OCI-LY7 (cell line): ENCODE measurements at regions not wholly inside any gene's neighbourhood (a gene's known extent, or its start where the extent isn't known, plus 50 kb on each side); places are given as distances from the start of the nearest gene placed in this dataset.

Experiments used
- CTCF ChIP-seq: fragments of 200-600 bp; sonication (generic); conservative IDR thresholded peaks from 2 replicates; pipeline ENCODE4 v1.5.1; 2014; ENCODE audit warnings: mild to moderate bottlenecking, antibody characterized with exemption, low read length, moderate library complexity, mixed read lengths
- EZH2phosphoT487 ChIP-seq: fragments of 200-600 bp; sonication (generic); IDR thresholded peaks from 2 replicates; pipeline ENCODE4 v1.6.1; 2018; ENCODE audit warnings: low read depth, borderline replicate concordance, mild to moderate bottlenecking, mixed run types, antibody characterized with exemption, low read length, moderate library complexity, mixed read lengths

DNA sequence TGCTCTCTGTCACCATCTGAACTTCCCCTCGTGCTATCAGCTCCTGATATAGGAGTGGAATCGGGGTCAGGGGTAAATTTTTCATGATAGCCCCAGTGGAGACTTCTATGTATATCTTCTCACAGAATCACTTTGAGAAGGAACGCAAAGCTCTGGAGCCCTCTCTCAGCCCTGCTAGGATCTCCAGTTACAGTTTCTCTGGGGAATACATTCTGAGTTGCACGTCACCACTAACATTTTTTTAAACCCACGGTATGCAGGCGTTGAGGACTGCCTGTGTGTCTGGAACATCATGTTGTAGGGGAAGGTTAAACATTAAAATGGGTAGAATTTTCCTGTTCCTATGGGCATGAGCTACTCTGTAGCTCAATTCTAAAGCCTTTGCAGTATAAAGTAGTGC, 116.4 kb upstream of the FAM78B start:
- TF ChIP-seq CTCF (no peak), EZH2phosphoT487 (no peak)
